ENCODE measurements at regions not wholly inside any gene's neighbourhood (a gene's known extent, or its start where the extent isn't known, plus 50 kb on each side); places are given as distances from the start of the nearest gene placed in this dataset.

- DNase-seq (ENCODE audit: low spot score) (no peak), ATAC-seq (ENCODE audit: insufficient number of reproducible peaks, low FRiP score, low read depth) (no peak)
- no peaks in the 10 kb centered on the region for H3K27me3 ChIP-seq (replicated peaks; ENCODE audit: insufficient read depth)
- H3K9me3 ChIP-seq: no peaks in the 10 kb centered on the region
- no peak overlapping the region for H3K27ac ChIP-seq
- H3K4me3 ChIP-seq: no peak overlapping the region
- TF ChIP-seq CTCF (IDR thresholded peaks at IDR 0.05): no peak
- H3K4me1 ChIP-seq (ENCODE audit: control insufficient read depth in 1 of 2, low read depth in 2 of 2): no peaks in the 10 kb centered on the region
- H3K36me3 ChIP-seq: no peaks in the 10 kb centered on the region
These were observed 132.4 kb upstream of the OSTN start for GRCh38 chr3:191066669-191067068.

GRCh38 chr3:191065181-191065805, 133.7 kb upstream of the OSTN start:
- DNase-seq (ENCODE audit: low spot score): no peak
- Histone ChIP-seq H3K4me1 (ENCODE audit: control insufficient read depth in 1 of 2, low read depth in 2 of 2) (no peaks in the 10 kb centered on the region), H3K36me3 (no peaks in the 10 kb centered on the region), H3K27me3 (replicated peaks; ENCODE audit: insufficient read depth) (peaks cover 3% of the 10 kb centered on the region), H3K9me3 (no peaks in the 10 kb centered on the region), H3K27ac (no peak overlapping the region), H3K4me3 (no peak overlapping the region)
- TF ChIP-seq CTCF (IDR thresholded peaks at IDR 0.05): no peak
- no peak for ATAC-seq (ENCODE audit: insufficient number of reproducible peaks, low FRiP score, low read depth)

- H3K9me3 ChIP-seq: no peaks in the 10 kb centered on the region
These were observed 148.0 kb upstream of the OSTN start for GRCh38 chr3:191051037-191051436.

DNA sequence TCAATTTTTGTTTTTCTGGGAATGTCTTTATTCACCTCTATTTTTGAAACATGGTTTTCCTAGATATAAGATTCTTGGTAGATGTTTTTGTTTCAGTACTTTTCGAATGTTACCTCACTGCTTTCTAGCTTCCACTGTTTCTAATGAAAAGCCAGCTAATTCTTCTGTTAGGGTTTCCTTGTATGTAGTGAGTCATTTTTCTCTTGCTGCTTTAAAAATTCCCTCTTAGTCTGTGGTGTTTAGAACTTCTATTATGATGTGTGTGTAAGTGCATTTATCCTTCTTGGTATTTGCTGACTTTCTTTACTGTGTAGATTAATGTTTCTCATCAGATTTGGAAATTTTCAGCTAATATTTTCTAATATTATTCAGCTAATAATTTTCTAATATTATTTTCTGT, 151.1 kb upstream of the OSTN start:
- no peak for DNase-seq (ENCODE audit: low spot score)
- Histone ChIP-seq H3K36me3 (no peaks in the 10 kb centered on the region), H3K27ac (no peak overlapping the region), H3K27me3 (replicated peaks; ENCODE audit: insufficient read depth) (no peaks in the 10 kb centered on the region), H3K4me3 (no peak overlapping the region), H3K4me1 (ENCODE audit: control insufficient read depth in 1 of 2, low read depth in 2 of 2) (no peaks in the 10 kb centered on the region), H3K9me3 (no peaks in the 10 kb centered on the region)
- TF ChIP-seq CTCF (IDR thresholded peaks at IDR 0.05): no peak
- ATAC-seq (ENCODE audit: insufficient number of reproducible peaks, low FRiP score, low read depth): no peak

More at GRCh38 chr3:191051037-191051436, 148.0 kb upstream of the OSTN start:
- no peaks in the 10 kb centered on the region for H3K36me3 ChIP-seq
- no peaks in the 10 kb centered on the region for H3K4me1 ChIP-seq (ENCODE audit: control insufficient read depth in 1 of 2, low read depth in 2 of 2)
- H3K27me3 ChIP-seq (replicated peaks; ENCODE audit: insufficient read depth): no peaks in the 10 kb centered on the region
- H3K27ac ChIP-seq: no peak overlapping the region
- peak; percentile 27 for TF ChIP-seq CTCF (IDR thresholded peaks at IDR 0.05)
- no peak overlapping the region for H3K4me3 ChIP-seq
- ATAC-seq (ENCODE audit: insufficient number of reproducible peaks, low FRiP score, low read depth) (no peak), DNase-seq (ENCODE audit: low spot score) (no peak)

GRCh38 chr3:191030929-191031328, 168.1 kb upstream of the OSTN start:
- H3K4me1 ChIP-seq (ENCODE audit: control insufficient read depth in 1 of 2, low read depth in 2 of 2): peaks cover 0 to 6% of the 10 kb centered on the region in 2 donors
- DNase-seq (ENCODE audit: low spot score): no peak
- no peak for TF ChIP-seq CTCF (IDR thresholded peaks at IDR 0.05)
- no peak for ATAC-seq (ENCODE audit: insufficient number of reproducible peaks, low FRiP score, low read depth)
- H3K27me3 ChIP-seq (replicated peaks; ENCODE audit: insufficient read depth): no peaks in the 10 kb centered on the region
- no peak overlapping the region for H3K27ac ChIP-seq
- no peak overlapping the region for H3K4me3 ChIP-seq
- H3K36me3 ChIP-seq: no peaks in the 10 kb centered on the region
- no peaks in the 10 kb centered on the region for H3K9me3 ChIP-seq

Data from thoracic aorta (tissue), 2 donors.